Ectodermal cell (in vitro differentiated cells): ENCODE measurements at regions not wholly inside any gene's neighbourhood (a gene's known extent, or its start where the extent isn't known, plus 50 kb on each side); places are given as distances from the start of the nearest gene placed in this dataset.

Experiments used
- H3K27ac ChIP-seq: 2 replicates; pipeline ENCODE4 v1.7.0; 2013; ENCODE audit warnings: mild to moderate bottlenecking, low read depth, low read length; ENCODE audit not compliant: insufficient read depth, poor library complexity, severe bottlenecking
- H3K27me3 ChIP-seq: 2 replicates; pipeline ENCODE4 v1.7.0; 2013; ENCODE audit warnings: mild to moderate bottlenecking, low read length; ENCODE audit not compliant: insufficient read depth, control insufficient read depth, poor library complexity, severe bottlenecking
- H3K36me3 ChIP-seq: one replicate; pipeline ENCODE4 v1.7.0; 2013; ENCODE audit warnings: low read length; ENCODE audit not compliant: control insufficient read depth, insufficient read depth
- H3K4me1 ChIP-seq: one replicate; pipeline ENCODE4 v1.7.0; 2013; ENCODE audit warnings: low read length; ENCODE audit not compliant: control insufficient read depth, insufficient read depth
- H3K4me3 ChIP-seq: 2 replicates; pipeline ENCODE4 v1.7.0; 2013; ENCODE audit warnings: low read depth, low read length, control low read depth; ENCODE audit not compliant: insufficient read depth
- H3K9me3 ChIP-seq: 2 replicates; pipeline ENCODE4 v1.7.0; 2013; ENCODE audit warnings: mild to moderate bottlenecking, low read length, moderate library complexity; ENCODE audit not compliant: control insufficient read depth
- WGBS, 2 experiments: methylation state at CpG; one replicate each; pipeline ENCODE4 v1.1.7; 2013; ENCODE audit warnings: missing lambda C conversion rate in 2 of 2; 5-methylcytosine and 5-hydroxymethylcytosine counted together

DNA sequence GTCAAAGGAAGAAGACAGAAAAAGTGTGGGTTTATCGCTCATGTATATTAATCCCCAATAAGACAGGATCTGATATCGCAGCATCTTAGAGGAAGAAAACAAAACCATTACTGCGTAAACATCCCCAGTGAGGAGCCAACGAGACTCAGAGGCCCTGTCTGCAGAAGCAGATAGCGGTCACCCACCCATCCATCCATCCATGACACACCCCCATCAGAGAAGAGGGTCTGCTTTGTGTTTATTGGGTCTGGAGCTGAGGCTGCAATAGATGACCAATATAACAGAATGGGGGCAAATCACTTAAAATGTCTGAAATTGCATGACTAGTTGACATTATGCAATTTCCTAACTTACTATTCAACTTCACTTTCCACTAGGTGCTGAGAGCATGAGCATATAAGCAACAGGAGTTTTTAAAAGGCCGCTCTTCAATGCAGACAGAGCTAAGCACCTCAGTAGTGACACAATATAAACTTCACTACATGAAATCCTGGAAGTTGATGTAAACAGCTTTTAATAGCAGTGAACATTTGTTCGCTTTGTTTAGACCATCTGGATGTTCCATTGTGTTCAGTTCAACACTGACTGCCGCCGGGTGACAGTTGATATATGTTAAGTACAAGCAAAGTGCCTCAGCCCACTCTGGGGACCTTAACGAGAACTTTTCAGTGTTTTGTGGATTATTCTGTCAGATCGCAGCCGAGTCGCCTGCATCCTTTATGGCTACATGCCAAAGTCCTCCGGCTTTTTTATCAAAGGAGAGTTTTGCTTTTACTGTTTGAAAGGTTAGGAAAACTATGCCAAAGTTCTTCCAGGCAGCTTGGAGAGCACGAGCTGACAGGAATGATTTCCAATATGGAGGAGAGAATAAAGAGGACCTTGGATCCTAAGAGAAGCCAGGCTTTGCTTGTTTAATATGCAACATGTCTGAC lies 167.5 kb downstream of the ZNF281 start:
- Histone ChIP-seq H3K4me3 (no peak overlapping the region), H3K4me1 (peaks cover 4% of the 10 kb centered on the region), H3K27me3 (no peaks in the 10 kb centered on the region), H3K36me3 (no peaks in the 10 kb centered on the region), H3K27ac (peak overlapping the region; percentile 68), H3K9me3 (no peaks in the 10 kb centered on the region)
- 92 to 93% methylated on average over 14 of the region's 15 CpGs for WGBS, 2 experiments

DNA sequence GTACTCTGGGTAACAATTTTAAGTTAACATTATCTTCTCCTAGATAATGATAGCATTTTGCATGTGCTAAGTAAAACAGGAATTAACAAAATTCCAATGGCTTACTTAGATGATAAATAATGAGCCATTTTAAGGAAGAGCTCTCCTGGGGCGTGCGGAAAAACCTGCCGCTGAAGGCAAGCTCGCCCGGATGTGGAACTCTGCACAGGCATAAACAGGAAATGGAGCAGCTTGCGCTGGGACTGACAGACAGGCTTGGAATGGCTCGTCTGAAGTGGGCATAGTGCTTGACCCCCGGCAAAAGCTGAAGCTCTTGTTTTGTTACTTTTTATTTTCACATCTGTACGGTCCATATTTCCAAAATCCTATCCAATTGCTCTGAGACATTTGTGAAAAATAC lies 169.2 kb downstream of the ZNF281 start:
- Histone ChIP-seq H3K4me1 (peaks cover 4% of the 10 kb centered on the region), H3K4me3 (no peak overlapping the region), H3K27me3 (no peaks in the 10 kb centered on the region), H3K36me3 (no peaks in the 10 kb centered on the region), H3K27ac (no peak overlapping the region), H3K9me3 (no peaks in the 10 kb centered on the region)
- WGBS, 2 experiments = 94% methylated on average over 9 of the region's 9 CpGs

DNA sequence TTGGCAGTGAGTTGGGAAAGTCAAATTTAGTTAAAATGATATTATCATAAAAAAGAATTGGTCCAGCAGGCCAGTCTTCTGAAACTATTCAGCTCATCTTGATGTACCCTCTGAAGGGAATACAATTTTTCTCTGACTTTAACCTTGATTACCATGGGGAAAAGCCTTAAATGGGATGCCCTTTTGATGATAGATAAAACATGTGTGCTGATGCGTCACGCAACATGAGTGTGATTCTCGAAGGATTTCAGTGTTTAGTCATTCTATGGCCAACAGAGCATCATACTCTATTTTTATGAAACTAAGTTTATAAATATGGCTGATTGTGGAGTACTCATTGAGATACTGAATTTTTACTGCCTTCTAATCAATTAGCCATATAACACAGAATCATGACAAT lies 171.5 kb downstream of the ZNF281 start:
- Histone ChIP-seq H3K9me3 (no peaks in the 10 kb centered on the region), H3K4me3 (no peak overlapping the region), H3K27ac (no peak overlapping the region), H3K4me1 (peaks cover 4% of the 10 kb centered on the region), H3K36me3 (no peaks in the 10 kb centered on the region), H3K27me3 (no peaks in the 10 kb centered on the region)
- 93% methylated on average over 3 of the region's 3 CpGs; no CpG with 5 or more reads in 1 of the 2 experiments for WGBS, 2 experiments

DNA sequence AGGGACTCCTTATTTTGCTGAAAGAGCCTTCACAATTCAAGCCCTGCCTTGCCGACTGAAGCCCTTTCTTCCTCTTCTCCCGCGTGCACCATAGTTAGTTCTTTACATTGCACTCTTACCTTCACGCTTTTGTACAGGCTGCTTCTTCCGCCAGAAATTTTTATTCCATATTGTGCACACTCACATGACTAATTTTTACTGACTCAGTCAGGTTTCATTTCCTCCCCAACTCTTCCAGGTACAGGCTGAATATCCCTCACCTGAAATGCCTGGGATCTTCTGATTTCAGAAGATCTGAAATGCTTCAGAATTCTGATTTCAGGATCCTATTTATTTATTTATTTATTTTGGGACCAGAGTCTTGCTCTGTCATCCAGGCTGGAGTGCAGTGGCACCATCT lies 172.8 kb downstream of the ZNF281 start:
- Histone ChIP-seq H3K36me3 (no peaks in the 10 kb centered on the region), H3K27me3 (no peaks in the 10 kb centered on the region), H3K4me1 (no peaks in the 10 kb centered on the region), H3K27ac (no peak overlapping the region), H3K4me3 (no peak overlapping the region), H3K9me3 (no peaks in the 10 kb centered on the region)
- 92 to 98% methylated on average over 5 of the region's 5 CpGs for WGBS, 2 experiments

DNA sequence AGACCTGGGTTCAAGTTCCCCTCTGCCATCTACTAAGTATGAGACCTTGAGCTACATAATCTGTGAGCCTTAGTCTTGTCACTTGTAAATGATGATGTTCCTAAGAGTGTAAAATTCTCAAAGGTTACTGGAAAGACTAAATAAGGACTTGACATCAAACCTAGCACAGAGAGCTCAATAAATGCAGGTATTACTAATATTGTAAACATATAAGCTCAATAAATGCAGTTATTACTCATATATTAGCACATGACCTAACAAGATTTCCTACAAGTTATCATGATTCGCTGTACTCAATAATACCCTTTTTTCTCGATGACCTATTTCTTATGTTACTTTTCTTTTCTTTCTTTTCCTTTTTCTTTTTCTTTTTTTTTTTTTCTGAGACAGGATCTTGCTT lies 174.9 kb downstream of the ZNF281 start:
- Histone ChIP-seq H3K4me3 (no peak overlapping the region), H3K27me3 (no peaks in the 10 kb centered on the region), H3K4me1 (no peaks in the 10 kb centered on the region), H3K9me3 (no peaks in the 10 kb centered on the region), H3K27ac (no peak overlapping the region), H3K36me3 (no peaks in the 10 kb centered on the region)
- 95% methylated on average over 2 of the region's 2 CpGs for WGBS, 2 experiments

DNA sequence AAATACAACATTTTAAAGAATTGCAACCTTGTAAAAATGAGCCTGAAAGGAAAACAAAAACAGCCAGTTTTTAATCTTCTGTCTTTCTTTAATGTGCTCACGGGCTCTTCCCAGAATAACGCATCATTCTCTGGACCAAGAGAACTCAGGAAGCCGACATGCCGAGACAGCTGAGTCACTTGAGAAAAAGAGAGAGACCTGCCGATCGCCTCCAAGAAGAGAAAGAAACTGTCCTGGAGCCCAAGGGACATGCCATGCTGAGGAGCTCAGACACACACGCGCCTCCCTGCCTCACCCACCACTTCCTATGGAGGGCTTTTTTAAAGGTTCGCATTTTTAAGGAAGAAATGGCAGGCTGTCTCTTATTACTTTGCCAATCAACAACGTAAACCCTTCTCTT lies 176.4 kb downstream of the ZNF281 start:
- H3K27me3 ChIP-seq = no peaks in the 10 kb centered on the region
- no peaks in the 10 kb centered on the region for H3K9me3 ChIP-seq
- H3K36me3 ChIP-seq = no peaks in the 10 kb centered on the region
- H3K4me1 ChIP-seq = no peaks in the 10 kb centered on the region
- no peak overlapping the region for H3K27ac ChIP-seq
- no peak overlapping the region for H3K4me3 ChIP-seq
- WGBS, 2 experiments = 76 to 83% methylated on average over 10 of the region's 10 CpGs

DNA sequence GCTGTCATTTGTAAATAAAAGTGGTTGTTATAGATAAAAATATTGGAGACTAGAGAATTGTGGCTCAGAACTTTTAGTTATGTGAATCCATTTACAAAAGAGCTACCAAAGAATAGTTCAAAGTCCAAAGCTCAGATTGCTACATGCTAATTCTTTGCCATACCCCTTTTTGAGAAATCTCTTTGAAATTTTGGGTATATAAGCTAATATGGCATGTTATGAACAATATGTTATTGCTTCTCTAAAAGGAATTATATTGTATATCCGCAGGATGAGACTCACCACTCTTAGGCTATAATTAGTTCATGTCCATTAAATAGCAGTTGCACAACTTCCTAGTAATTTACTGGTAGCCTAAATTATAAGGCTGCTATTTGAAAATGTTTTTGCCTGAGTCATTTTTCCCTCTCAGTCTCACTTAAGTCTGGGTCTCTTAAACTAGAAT lies 178.0 kb downstream of the ZNF281 start:
- H3K27ac ChIP-seq = no peak overlapping the region

DNA sequence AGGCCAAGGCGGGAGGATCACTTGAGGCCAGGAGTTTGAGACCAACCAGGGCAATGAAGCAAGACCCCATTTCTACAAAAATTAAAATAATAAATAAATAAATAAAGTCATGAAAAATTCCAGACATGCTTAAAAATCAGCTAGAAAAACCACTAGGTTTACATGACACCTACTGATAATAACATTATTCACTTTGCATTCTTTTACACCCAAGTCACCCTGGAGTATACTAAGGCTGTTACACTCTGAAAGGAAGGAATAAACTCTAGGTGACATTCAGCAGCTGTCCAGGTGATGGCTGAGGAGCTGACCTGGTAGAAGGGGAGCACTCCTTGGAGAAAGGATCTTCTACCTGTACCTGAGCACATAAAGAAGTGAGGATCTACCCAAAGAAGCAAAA lies 179.2 kb downstream of the ZNF281 start:
- Histone ChIP-seq H3K27me3 (no peaks in the 10 kb centered on the region), H3K9me3 (no peaks in the 10 kb centered on the region), H3K27ac (no peak overlapping the region), H3K4me3 (no peak overlapping the region), H3K36me3 (no peaks in the 10 kb centered on the region), H3K4me1 (peaks cover 7% of the 10 kb centered on the region)
- 86 to 88% methylated on average over 1 of the region's 1 CpG for WGBS, 2 experiments

More for the DNA sequence above, 178.0 kb downstream of the ZNF281 start:
- Histone ChIP-seq H3K4me3 (no peak overlapping the region), H3K4me1 (peaks cover 4% of the 10 kb centered on the region), H3K9me3 (no peaks in the 10 kb centered on the region), H3K27me3 (no peaks in the 10 kb centered on the region), H3K36me3 (no peaks in the 10 kb centered on the region)
- WGBS, 2 experiments = 100% methylated on average over 1 of the region's 1 CpG; no CpG with 5 or more reads in 1 of the 2 experiments

DNA sequence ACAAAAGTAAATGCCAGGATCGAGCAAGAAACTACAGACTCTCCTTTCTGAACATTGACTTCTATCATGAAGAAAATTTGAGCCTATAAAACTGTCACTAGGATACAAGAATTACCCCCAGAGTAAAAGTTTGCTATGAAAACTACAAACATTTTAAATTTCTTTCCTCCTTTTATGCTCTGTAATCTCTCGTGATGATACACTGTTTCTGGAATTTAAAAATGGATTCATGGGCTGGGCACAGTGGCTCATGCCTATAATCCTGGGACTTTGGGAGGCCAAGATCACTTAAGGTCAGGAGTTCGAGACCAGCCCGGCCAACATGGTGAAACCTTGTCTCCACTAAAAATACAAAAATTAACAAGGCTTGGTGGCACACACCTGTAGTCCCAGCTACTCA lies 181.3 kb downstream of the ZNF281 start:
- Histone ChIP-seq H3K4me3 (no peak overlapping the region), H3K27ac (no peak overlapping the region), H3K36me3 (no peaks in the 10 kb centered on the region), H3K4me1 (peaks cover 11% of the 10 kb centered on the region), H3K9me3 (no peaks in the 10 kb centered on the region), H3K27me3 (no peaks in the 10 kb centered on the region)
- 92 to 94% methylated on average over 4 of the region's 4 CpGs for WGBS, 2 experiments

DNA sequence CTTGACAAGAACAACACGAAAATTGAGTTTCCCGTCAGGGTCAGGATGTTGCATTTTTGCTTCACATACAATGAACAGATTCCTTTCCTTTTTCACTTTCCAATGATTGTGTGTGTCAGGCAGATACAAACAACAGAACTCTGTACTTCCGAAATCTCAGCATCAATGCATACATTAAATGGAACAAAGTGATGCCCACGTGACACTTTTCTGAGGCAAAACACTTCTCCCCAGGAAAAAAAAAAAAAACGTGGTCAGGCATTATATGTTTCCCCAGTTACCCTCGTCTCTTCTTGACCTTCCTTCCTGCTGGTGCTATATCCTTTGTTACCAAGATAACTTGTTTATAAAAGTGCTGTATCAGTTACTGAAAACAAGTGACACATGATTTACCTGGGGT lies 181.8 kb downstream of the ZNF281 start:
- Histone ChIP-seq H3K9me3 (no peaks in the 10 kb centered on the region), H3K4me3 (no peak overlapping the region), H3K27me3 (no peaks in the 10 kb centered on the region), H3K4me1 (peaks cover 15% of the 10 kb centered on the region), H3K36me3 (no peaks in the 10 kb centered on the region), H3K27ac (no peak overlapping the region)
- 40 to 45% methylated on average over 6 of the region's 6 CpGs for whole genome bisulfite sequencing, 2 experiments
